ENCODE measurements at regions not wholly inside any gene's neighbourhood (a gene's known extent, or its start where the extent isn't known, plus 50 kb on each side); places are given as distances from the start of the nearest gene placed in this dataset.

DNA sequence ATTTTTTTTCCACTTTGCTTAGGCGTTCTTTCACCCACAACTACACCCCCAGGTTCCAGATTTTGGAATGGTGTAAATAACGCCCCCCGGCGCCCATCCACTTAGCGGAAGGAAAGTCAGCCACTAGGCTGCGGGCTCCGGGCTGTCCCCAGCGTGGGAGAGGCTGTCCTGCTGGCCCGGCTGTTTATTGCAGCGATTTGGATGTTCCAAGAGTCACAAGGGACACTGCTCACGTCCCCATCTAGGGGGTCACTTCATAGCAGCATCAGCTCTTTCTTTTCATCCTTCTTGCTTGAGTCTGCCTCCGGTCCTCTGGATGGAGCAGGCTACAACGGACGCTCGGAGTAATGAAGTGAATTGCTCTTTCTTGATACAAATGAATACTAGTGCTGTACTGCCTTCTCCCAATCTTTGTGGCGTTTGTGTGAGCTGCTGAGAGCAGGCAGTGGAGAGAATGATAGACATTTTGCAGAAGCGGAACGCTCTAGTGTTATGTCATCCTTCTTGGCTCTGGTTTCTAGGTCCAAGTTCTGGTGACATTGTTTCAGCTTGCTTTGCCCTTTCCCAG lies 50.7 kb upstream of the PAIP2B start:
- BruUV-seq (replicated peaks), result no TSS peak
- no peak for DNase-seq (ENCODE audit: low read depth, low spot score)
- ChIA-PET RAD21 (ENCODE audit: unreplicated experiment) (no interaction called here), CTCF (interaction anchor here (0.6 to 1.4 kb wide), 3 partner anchors 10 to 340 kb away, joined by 3 to 4 read pairs (median 4); no protein-coding TSS in a partner anchor), POLR2A (no interaction called here), SMC1A (ENCODE audit: uncharacterized antibody, unreplicated experiment) (no interaction called here)
- H2AFZ ChIP-seq (ENCODE audit: control insufficient read depth, low read depth, low read length), result peak overlapping the region; percentile 94; the same call in 1 of the 2 replicates
- no peaks in the 10 kb centered on the region for H4K20me1 ChIP-seq (ENCODE audit: control insufficient read depth, insufficient read depth)
- no peaks in the 10 kb centered on the region for H3K27me3 ChIP-seq (replicated peaks in 1 of 2; ENCODE audit: control insufficient read depth in 2 of 2, insufficient read depth in 2 of 2, low read length in 1 of 2)
- no peak overlapping the region for H3K27ac ChIP-seq (ENCODE audit: control insufficient read depth, insufficient read depth)
- no peaks in the 10 kb centered on the region for H3K4me1 ChIP-seq (ENCODE audit: control insufficient read depth, insufficient read depth, low read length)
- peak; percentile 35 for FAIRE-seq
- peak; percentile 70 for ATAC-seq
- TF ChIP-seq, protein P1, sequence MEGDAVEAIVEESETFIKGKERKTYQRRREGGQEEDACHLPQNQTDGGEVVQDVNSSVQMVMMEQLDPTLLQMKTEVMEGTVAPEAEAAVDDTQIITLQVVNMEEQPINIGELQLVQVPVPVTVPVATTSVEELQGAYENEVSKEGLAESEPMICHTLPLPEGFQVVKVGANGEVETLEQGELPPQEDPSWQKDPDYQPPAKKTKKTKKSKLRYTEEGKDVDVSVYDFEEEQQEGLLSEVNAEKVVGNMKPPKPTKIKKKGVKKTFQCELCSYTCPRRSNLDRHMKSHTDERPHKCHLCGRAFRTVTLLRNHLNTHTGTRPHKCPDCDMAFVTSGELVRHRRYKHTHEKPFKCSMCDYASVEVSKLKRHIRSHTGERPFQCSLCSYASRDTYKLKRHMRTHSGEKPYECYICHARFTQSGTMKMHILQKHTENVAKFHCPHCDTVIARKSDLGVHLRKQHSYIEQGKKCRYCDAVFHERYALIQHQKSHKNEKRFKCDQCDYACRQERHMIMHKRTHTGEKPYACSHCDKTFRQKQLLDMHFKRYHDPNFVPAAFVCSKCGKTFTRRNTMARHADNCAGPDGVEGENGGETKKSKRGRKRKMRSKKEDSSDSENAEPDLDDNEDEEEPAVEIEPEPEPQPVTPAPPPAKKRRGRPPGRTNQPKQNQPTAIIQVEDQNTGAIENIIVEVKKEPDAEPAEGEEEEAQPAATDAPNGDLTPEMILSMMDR (IDR thresholded peaks at IDR 0.05 in 2 of 3, conservative IDR thresholded peaks at IDR 0.05 in 1 of 3; ENCODE audit: control insufficient read depth in 2 of 3, extremely low read depth in 1 of 3, insufficient read depth in 1 of 3, low read depth in 3 of 3, low read length in 3 of 3), result peak; percentile 15 to 42 (median 22); a peak in 3 of 6 replicates
- TF ChIP-seq ZNF622 (IDR thresholded peaks at IDR 0.05), result no peak
- H3K4me2 ChIP-seq (ENCODE audit: control insufficient read depth, insufficient read depth), result peak overlapping the region; percentile 89
- no peaks in the 10 kb centered on the region for H3K36me3 ChIP-seq (ENCODE audit: control insufficient read depth in 2 of 2, insufficient read depth in 2 of 2, low read length in 1 of 2)
- no peaks in the 10 kb centered on the region; the same call in 1 of the 2 replicates for H3K79me2 ChIP-seq (ENCODE audit: control insufficient read depth, insufficient read depth, low read length)
- 10% methylated on average over 18 of the region's 18 CpGs for WGBS (ENCODE audit: insufficient coverage, insufficient replicate concordance, low lambda C conversion rate, missing lambda C conversion rate)
- intact Hi-C loops (cut with micrococcal nuclease; ENCODE audit: unreplicated experiment) (loop anchor here (5.0 to 10.0 kb wide), 3 partner anchors 50 to 253 kb away; partner anchors contain the start of genes NAGK and PAIP2B), in situ Hi-C loops (cut with MboI) (loop anchor here (25.0 kb wide), 1 partner anchor 860 kb away; the partner anchor contains the start of gene CYP26B1)
- peak overlapping the region; percentile 78 for H3K4me3 ChIP-seq
- H3K9ac ChIP-seq (ENCODE audit: control insufficient read depth, insufficient read depth, low read length), result peak overlapping the region; percentile 35; the same call in 1 of the 2 replicates
- no peaks in the 10 kb centered on the region; the same call in 2 of the 3 replicates for H3K9me3 ChIP-seq (replicated peaks; ENCODE audit: control insufficient read depth, insufficient read depth, low read length)

GRCh38 chr2:71277147-71277475 lies 50.2 kb upstream of the PAIP2B start:
- Histone ChIP-seq H3K27me3 (replicated peaks in 1 of 2; ENCODE audit: control insufficient read depth in 2 of 2, insufficient read depth in 2 of 2, low read length in 1 of 2) (no peaks in the 10 kb centered on the region), H3K79me2 (ENCODE audit: control insufficient read depth, insufficient read depth, low read length) (no peaks in the 10 kb centered on the region; the same call in 1 of the 2 replicates), H3K4me1 (ENCODE audit: control insufficient read depth, insufficient read depth, low read length) (no peaks in the 10 kb centered on the region), H3K4me3 (peak overlapping the region; percentile 78), H3K27ac (ENCODE audit: control insufficient read depth, insufficient read depth) (no peak overlapping the region), H3K4me2 (ENCODE audit: control insufficient read depth, insufficient read depth) (peak overlapping the region; percentile 89), H2AFZ (ENCODE audit: control insufficient read depth, low read depth, low read length) (peak overlapping the region; percentile 94), H3K9ac (ENCODE audit: control insufficient read depth, insufficient read depth, low read length) (peak overlapping the region; percentile 35; the same call in 1 of the 2 replicates), H3K36me3 (ENCODE audit: control insufficient read depth in 2 of 2, insufficient read depth in 2 of 2, low read length in 1 of 2) (no peaks in the 10 kb centered on the region), H3K9me3 (replicated peaks; ENCODE audit: control insufficient read depth, insufficient read depth, low read length) (no peaks in the 10 kb centered on the region; the same call in 2 of the 3 replicates), H4K20me1 (ENCODE audit: control insufficient read depth, insufficient read depth) (no peaks in the 10 kb centered on the region)
- 0% methylated on average over 5 of the region's 5 CpGs for WGBS (ENCODE audit: insufficient coverage, insufficient replicate concordance, low lambda C conversion rate, missing lambda C conversion rate)
- in situ Hi-C loops (cut with MboI) (loop anchor here (25.0 kb wide), 1 partner anchor 860 kb away; the partner anchor contains the start of gene CYP26B1), intact Hi-C loops (cut with micrococcal nuclease; ENCODE audit: unreplicated experiment) (loop anchor here (5.0 to 10.0 kb wide), 3 partner anchors 50 to 252 kb away; partner anchors contain the start of genes NAGK and PAIP2B)
- CTCF ChIA-PET, result interaction anchor here (0.6 to 1.4 kb wide), 3 partner anchors 11 to 339 kb away, joined by 3 to 4 read pairs (median 4); no protein-coding TSS in a partner anchor
- no peak for ATAC-seq
- no peak for TF ChIP-seq POLR2AphosphoS2 (IDR thresholded peaks at IDR 0.05; ENCODE audit: low read depth, low read length)
- no peak for TF ChIP-seq BACH1 (IDR thresholded peaks at IDR 0.05; ENCODE audit: borderline replicate concordance)
- TF ChIP-seq, protein P2, sequence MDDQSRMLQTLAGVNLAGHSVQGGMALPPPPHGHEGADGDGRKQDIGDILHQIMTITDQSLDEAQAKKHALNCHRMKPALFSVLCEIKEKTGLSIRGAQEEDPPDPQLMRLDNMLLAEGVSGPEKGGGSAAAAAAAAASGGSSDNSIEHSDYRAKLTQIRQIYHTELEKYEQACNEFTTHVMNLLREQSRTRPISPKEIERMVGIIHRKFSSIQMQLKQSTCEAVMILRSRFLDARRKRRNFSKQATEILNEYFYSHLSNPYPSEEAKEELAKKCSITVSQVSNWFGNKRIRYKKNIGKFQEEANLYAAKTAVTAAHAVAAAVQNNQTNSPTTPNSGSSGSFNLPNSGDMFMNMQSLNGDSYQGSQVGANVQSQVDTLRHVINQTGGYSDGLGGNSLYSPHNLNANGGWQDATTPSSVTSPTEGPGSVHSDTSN (IDR thresholded peaks at IDR 0.05; ENCODE audit: insufficient replicate concordance, low read depth, low read length), result no peak
- TF ChIP-seq CHD1 (IDR thresholded peaks at IDR 0.05; ENCODE audit: low read depth, low read length), result no peak
- TF ChIP-seq WRNIP1 (IDR thresholded peaks at IDR 0.05; ENCODE audit: borderline replicate concordance, low read depth, low read length), result no peak
- no peak for TF ChIP-seq SMC3 (IDR thresholded peaks at IDR 0.05; ENCODE audit: borderline replicate concordance, low read length)
- TF ChIP-seq ZBTB4 (CRISPR knock-in tag; IDR thresholded peaks at IDR 0.05), result no peak
- RAD21 ChIA-PET (ENCODE audit: unreplicated experiment), result no interaction called here
- FAIRE-seq, result no peak
- POLR2A ChIA-PET, result no interaction called here
- SMC1A ChIA-PET (ENCODE audit: uncharacterized antibody, unreplicated experiment), result no interaction called here
- BruUV-seq (replicated peaks), result no TSS peak
- no peak for DNase-seq (ENCODE audit: low read depth, low spot score)

All from GM12878 (cell line).